Bone marrow (tissue), 2 donors: ENCODE measurements at regions not wholly inside any gene's neighbourhood (a gene's known extent, or its start where the extent isn't known, plus 50 kb on each side); places are given as distances from the start of the nearest gene placed in this dataset.

ENCODE experiments used
- DNase-seq, 2 donors: peaks; one replicate each; lab custom pipeline; 2025; lab: John Stamatoyannopoulos, UW

GRCh38 chr6:145241039-145241438 is 494.3 kb downstream of the EPM2A start:
- no peak for DNase-seq

- DNase-seq: no peak
Observed at GRCh38 chr6:145241721-145242120, 493.6 kb downstream of the EPM2A start.

GRCh38 chr6:145244349-145245100 is 490.8 kb downstream of the EPM2A start:
- DNase-seq: no peak

- DNase-seq: no peak
Observed at GRCh38 chr6:145245119-145245518, 490.2 kb downstream of the EPM2A start.

GRCh38 chr6:145247692-145248419 is 487.5 kb downstream of the EPM2A start:
- no peak for DNase-seq

GRCh38 chr6:145250436-145250835 is 484.9 kb downstream of the EPM2A start:
- no peak for DNase-seq

GRCh38 chr6:145252737-145253136 is 482.6 kb downstream of the EPM2A start:
- no peak for DNase-seq

- DNase-seq: no peak
Observed at GRCh38 chr6:145254649-145255401, 480.5 kb downstream of the EPM2A start.

- DNase-seq: no peak
Observed at GRCh38 chr6:145257704-145258103, 477.6 kb downstream of the EPM2A start.

- DNase-seq: no peak
Observed at GRCh38 chr6:145258122-145258521, 477.2 kb downstream of the EPM2A start.

- DNase-seq: no peak
Observed at GRCh38 chr6:145260484-145261175, 474.7 kb downstream of the EPM2A start.

GRCh38 chr6:145261758-145262157 is 473.6 kb downstream of the EPM2A start:
- DNase-seq: no peak

GRCh38 chr6:145262771-145263170 is 472.5 kb downstream of the EPM2A start:
- no peak for DNase-seq

GRCh38 chr6:145263778-145264211 is 471.5 kb downstream of the EPM2A start:
- no peak for DNase-seq

GRCh38 chr6:145266432-145267075 is 468.8 kb downstream of the EPM2A start:
- DNase-seq: no peak

- no peak for DNase-seq
Observed at GRCh38 chr6:145267076-145267867, 468.0 kb downstream of the EPM2A start.

- DNase-seq: no peak
Observed at GRCh38 chr6:145270464-145270863, 464.9 kb downstream of the EPM2A start.

- no peak for DNase-seq
Observed at GRCh38 chr6:145271040-145271439, 464.3 kb downstream of the EPM2A start.

- no peak for DNase-seq
Observed at GRCh38 chr6:145271577-145271976, 463.7 kb downstream of the EPM2A start.

GRCh38 chr6:145272246-145272645 is 463.1 kb downstream of the EPM2A start:
- DNase-seq: no peak

- DNase-seq: no peak
Observed at GRCh38 chr6:145273136-145273535, 462.2 kb downstream of the EPM2A start.
